GM18519 (cell line): ENCODE measurements at regions not wholly inside any gene's neighbourhood (a gene's known extent, or its start where the extent isn't known, plus 50 kb on each side); places are given as distances from the start of the nearest gene placed in this dataset.
"Not testable (repeated sequence)": the region's sequence is repeated elsewhere in the genome, so short reads cannot be mapped to it uniquely, and the experiment has no call there.

Experiments used
- ATAC-seq: cut with Tn5 transposase; IDR thresholded peaks from one replicate; pipeline ENCODE4 v1.9.1; 2021; ENCODE audit warnings: mild to moderate bottlenecking, moderate library complexity; ENCODE audit not compliant: unreplicated experiment, low FRiP score

DNA sequence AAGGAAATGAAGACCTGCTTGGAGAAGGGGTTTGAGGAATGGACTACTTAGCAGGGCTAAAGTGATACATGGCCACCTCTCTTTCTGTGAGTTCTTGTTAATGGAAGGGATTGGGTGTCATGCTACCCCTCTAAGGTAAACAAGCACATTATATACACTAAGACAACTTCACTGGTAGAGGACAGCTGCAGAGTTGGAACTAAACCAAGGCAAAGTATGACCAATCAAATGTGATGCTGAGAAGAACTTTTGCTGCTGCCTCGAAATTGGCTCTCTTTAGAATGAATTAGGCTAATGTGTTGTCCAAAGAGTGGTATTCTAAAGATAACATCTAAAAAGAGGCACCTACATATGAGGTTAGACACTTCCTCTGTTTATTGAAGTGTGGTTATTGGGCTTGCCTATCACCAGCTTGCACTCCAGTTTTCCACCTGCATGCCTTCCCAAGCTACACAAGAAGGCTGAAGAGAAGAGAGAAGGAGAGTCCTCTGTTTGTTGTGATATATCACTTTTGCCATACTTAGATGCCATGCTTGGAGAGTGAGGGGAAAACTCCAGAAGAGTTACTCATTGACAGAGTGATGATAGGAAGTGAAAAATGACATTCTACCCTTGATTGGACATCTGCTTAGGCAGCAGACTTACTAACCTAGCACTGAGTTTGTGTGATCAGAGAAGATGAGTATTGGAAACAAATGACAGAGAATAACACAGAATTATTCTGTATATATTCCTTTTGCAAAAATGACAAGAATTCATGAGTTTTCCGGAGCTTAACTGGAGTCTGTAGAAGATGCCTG lies 536.1 kb downstream of the ZNF608 start:
- no peak for ATAC-seq

DNA sequence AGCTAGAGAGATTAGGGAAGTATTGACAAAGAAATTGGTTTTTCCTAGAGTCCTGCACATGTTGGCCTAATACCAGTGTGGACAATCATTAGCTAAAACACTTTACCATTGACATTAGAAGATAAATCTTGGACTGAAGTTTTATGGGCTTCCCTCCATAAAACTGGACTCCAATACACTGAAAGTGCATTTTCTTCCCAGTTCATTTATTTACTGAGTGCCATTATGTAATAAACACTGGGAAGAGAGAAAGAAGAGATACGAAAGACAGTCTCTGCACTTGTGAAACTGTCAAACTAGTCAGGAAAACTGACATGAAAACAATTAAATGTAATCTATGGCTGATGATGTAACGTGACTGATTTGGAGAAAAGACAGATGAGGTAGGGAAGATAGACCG lies 539.3 kb downstream of the ZNF608 start:
- ATAC-seq = no peak

- no peak for ATAC-seq
Observed at GRCh38 chr5:124206540-124206939, 539.9 kb downstream of the ZNF608 start.

- ATAC-seq = no peak
Observed at GRCh38 chr5:124203303-124203702, 543.1 kb downstream of the ZNF608 start.

DNA sequence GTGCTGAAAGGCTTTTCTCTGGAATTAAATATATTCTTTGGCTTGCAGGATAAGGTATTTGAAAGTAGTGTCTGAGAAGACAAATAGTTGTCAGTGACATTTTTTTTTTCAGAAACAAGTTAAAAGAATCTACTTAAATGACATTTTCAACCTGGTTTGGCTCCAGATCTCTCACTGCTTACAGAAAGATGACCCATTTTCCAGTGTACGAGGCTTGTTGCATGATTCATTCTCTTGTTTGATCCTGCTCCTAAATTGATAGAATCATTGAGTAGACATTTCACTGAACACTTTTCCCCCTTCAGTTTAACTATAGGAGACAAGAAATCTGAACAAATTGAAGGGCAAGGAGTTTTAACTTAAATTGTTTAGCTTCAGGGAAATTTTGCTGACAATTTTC lies 546.1 kb downstream of the ZNF608 start:
- no peak for ATAC-seq

DNA sequence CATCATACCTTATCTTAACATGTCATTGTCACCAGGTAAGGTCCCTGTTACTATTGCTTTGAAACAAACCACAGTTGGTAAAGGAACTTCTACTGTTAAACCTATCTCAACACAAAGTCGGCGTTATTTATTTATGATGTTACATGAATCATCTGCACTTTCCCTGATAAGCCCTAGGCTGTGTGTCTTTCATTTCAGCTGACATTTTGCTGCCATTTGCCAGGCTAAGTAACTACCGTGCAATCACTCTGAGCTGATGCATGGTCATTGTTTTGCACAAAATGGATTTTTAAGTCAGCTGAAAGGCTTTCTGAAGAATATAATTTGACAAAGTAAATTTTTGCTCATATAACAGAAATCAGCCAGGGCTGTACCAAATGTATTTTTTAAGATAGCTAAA lies 546.5 kb downstream of the ZNF608 start:
- no peak for ATAC-seq

GRCh38 chr5:124195411-124195810 lies 551.0 kb downstream of the ZNF608 start:
- no peak for ATAC-seq

DNA sequence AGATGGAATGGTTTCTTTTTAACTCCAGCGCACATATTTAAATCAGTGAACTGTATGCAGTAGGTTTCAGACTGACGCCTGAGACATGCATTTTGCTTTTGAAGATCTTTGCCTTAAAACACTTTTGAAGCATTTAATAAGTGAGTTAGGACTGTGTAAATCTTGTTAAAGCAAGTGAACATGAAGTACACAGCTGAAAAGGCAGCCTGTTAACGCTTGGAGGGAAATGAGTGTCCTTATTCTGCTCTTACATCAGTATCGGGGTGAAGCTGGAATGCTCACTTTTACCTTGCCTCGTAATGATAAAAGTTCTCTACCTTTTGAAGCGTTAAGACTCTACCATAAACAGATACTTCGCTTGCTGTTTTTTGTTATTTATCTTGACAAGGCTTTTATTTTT lies 552.2 kb downstream of the ZNF608 start:
- no peak for ATAC-seq

GRCh38 chr5:124193371-124193789 lies 553.1 kb downstream of the ZNF608 start:
- no peak for ATAC-seq

DNA sequence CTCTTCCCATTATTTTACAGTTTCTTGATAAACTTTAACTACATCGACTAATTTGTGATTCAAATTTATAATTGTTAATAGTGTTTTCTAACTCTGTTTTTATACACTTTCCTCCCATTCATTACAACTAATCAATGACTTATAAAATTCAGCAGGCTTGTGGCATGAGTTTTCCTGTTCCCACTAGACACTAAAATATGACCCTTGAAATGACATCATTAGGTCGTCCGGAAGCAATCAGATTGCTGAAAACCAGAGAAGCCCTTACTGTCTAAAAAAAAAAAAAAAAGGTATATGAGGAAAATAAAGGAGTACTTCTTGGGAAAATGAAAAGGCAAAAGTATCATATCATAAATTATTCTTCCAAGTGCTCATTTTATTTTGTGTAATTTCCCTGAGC lies 553.7 kb downstream of the ZNF608 start:
- ATAC-seq = no peak

DNA sequence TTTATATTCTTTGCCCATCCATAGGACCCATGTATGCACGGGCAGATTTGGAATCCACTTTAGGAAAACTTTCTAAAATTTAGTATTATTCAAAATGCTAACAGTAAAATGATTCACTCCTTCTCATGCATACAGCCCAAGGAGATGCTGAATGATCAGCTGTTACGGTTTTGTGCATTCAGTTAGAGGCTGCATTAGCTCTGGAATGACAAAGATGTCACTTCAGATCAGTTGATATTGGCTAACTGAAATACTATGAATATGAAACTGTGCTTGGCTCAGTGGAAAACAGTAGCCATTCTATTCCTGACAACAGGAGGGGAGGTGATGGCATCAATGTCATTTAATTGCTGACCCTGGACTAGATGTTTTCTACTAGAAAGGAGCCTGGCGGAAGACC lies 560.7 kb downstream of the ZNF608 start:
- ATAC-seq = no peak

- ATAC-seq = peak; percentile 74
Observed at GRCh38 chr5:124182133-124182532, 564.3 kb downstream of the ZNF608 start.

- ATAC-seq = no peak
Observed at GRCh38 chr5:124180875-124181461, 565.5 kb downstream of the ZNF608 start.

DNA sequence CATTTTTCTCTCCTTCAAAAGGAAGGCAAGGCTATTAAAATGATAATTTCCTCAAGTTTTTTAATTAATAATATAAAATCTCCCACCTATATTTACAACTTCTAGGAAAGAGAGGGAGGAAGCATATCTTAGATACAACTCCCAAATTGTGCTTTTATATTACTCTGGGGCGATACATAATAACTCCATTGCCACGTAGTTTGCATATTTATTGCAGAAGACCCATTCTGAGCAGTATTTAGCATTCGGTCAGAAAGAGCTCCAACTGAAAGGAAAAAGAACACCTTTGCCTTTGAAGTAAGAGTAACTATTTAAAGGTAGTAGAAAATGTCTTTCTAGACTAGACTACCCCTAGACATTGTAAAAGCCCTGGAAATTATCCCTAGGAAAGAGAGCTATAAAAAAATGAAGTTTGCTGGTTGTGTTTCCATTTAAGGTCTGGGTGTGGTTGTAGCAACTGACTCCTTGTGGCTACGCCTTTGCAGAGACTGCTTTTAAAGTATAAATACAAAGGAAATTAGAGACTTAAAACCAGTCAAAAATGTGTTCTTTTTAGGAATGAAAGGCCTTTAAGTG lies 566.1 kb downstream of the ZNF608 start:
- ATAC-seq = no peak

- ATAC-seq = no peak
Observed at GRCh38 chr5:124179819-124180218, 566.6 kb downstream of the ZNF608 start.

- ATAC-seq = no peak
Observed at GRCh38 chr5:124178050-124178449, 568.4 kb downstream of the ZNF608 start.

DNA sequence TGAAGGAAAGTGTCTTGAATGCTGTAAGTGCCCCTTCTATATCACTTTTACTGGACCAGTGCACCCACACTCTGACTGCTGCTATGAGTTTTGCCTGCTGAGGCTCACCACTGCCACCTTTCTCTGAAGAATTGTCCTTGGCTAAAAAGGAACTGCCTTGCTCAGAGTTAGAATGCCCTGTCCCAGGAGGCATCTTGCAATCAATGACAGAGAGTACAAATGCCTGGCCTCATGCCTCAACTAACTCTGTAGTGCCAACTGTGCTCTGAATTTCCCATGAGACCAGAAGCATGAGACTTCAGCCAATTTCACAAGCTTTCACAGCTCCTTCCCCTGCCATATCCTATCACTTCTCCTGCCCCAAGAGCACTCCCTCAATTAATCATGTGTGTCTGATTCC lies 569.7 kb downstream of the ZNF608 start:
- ATAC-seq = no peak

DNA sequence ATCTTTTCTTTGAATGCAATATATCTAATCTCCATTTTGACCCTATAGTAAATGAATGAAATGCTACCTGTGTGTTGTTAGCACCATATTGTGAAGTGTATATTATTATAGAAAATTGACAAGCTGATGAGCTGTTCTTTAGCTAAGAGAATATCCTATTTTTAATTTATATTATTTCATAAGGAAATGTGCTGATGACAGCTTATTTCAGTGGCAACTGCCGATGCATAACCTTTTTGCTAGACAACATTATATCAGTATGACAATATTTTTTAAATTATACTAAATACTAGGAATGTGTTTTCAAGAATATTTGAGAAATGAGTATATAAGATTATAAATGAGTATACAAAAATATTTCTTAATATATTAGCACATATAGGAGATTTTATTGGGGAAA lies 573.1 kb downstream of the ZNF608 start:
- no peak for ATAC-seq

GRCh38 chr5:124172389-124173003 lies 573.9 kb downstream of the ZNF608 start:
- ATAC-seq = no peak

GRCh38 chr5:124168093-124168492 lies 578.3 kb downstream of the ZNF608 start:
- ATAC-seq = not testable (repeated sequence)

DNA sequence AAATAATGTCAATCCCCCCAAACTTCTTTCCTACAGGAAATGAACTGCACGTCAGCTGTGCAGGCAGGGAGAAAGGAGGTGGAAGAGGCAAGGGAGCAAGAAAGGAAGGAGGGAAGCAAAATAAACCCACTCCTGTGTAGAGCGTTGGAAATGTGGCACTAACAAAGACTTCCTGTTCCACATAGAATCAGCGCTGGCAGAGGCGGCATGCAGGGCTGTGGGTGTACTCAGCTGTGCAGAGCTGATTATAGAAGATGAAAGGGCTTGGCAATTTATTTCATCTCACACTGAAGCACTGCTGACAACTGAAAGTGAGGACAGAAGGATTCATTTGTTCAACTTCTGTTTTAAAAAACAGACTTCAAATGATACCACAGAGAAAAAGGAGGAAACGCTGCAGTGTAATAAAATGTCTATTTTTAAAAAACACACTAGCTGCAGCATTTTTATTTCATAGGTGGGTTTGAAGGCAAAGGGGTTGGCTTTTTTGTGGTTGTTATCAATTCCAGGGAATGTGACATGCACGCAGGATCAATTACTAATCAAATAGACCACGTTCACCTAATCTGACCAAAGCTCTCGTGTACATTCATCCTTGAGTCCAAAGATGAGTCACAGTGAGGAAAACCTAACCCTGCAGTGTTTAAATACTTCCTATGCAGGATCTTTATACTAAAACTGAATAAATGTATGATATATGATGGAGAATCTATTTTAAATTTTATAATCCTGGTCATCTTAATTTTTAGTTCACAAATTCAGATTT lies 583.5 kb downstream of the ZNF608 start:
- ATAC-seq = no peak
